ENCODE measurements at regions not wholly inside any gene's neighbourhood (a gene's known extent, or its start where the extent isn't known, plus 50 kb on each side); places are given as distances from the start of the nearest gene placed in this dataset.

- H3K4me3 ChIP-seq (ENCODE audit: low read depth, low read length): no peak overlapping the region
- no peak for DNase-seq (ENCODE audit: low read depth)
- no peak for TF ChIP-seq CTCF (IDR thresholded peaks at IDR 0.05; ENCODE audit: low read depth, low read length, missing control alignments)
- in situ Hi-C loops (cut with HindIII; ENCODE audit: low sequenced_read_pairs): no loop called here
Observed at GRCh38 chr9:2243666-2244555, 228.8 kb downstream of the SMARCA2 start.

GRCh38 chr9:2247340-2247739, 232.2 kb downstream of the SMARCA2 start:
- no peak for DNase-seq (ENCODE audit: low read depth)
- in situ Hi-C loops (cut with HindIII; ENCODE audit: low sequenced_read_pairs): no loop called here
- no peak for TF ChIP-seq CTCF (IDR thresholded peaks at IDR 0.05; ENCODE audit: low read depth, low read length, missing control alignments)
- no peak overlapping the region for H3K4me3 ChIP-seq (ENCODE audit: low read depth, low read length)

GRCh38 chr9:2248768-2249265, 233.7 kb downstream of the SMARCA2 start:
- no peak for DNase-seq (ENCODE audit: low read depth)
- no peak overlapping the region for H3K4me3 ChIP-seq (ENCODE audit: low read depth, low read length)
- in situ Hi-C loops (cut with HindIII; ENCODE audit: low sequenced_read_pairs): no loop called here
- TF ChIP-seq CTCF (IDR thresholded peaks at IDR 0.05; ENCODE audit: low read depth, low read length, missing control alignments): no peak

DNA sequence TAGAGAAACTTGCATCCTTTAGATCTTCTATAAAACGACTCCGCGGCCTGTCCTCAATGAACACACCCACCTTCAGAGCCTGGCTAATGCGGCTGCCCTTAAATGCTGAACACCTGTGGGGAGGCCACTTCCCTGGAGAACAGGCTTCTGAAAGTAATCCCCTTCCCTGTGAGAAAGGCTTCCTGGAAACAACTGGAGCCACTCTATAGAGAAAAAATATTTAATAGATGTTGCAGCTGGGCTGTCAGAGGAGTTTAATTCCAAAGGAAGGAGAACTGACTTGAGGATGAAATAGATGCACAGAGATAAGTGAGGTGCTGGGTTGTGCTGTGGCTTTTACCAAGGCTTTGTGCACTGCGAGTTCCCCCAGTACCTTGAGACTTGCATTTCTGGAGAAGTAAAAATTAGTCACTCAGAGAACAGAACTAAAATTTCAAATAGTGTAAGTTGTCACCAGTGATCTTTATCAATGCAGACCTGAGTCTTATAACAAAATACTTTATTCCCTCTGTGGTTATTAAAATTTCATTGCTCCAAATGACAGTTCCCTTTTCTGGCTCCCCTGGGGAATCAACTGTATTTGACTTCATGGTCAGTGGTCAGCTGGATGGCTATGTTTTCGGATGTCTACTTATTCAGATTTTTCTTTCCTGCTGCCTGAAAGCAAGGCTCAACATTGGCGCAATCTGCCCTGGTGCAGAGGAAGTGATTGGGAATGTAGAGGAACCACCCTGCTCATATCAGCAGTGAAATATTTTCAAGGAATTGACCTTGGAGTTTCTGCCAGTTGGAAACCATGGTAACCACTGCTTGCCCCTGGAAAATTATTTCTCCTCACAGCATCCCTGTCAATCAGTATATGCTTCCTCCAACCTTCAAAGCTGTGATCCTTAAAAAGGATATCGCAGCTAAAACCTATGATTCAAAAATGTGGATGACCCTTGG, 238.8 kb downstream of the SMARCA2 start:
- TF ChIP-seq CTCF (IDR thresholded peaks at IDR 0.05; ENCODE audit: low read depth, low read length, missing control alignments): no peak
- no peak for DNase-seq (ENCODE audit: low read depth)
- in situ Hi-C loops (cut with HindIII; ENCODE audit: low sequenced_read_pairs): no loop called here
- H3K4me3 ChIP-seq (ENCODE audit: low read depth, low read length): no peak overlapping the region

DNA sequence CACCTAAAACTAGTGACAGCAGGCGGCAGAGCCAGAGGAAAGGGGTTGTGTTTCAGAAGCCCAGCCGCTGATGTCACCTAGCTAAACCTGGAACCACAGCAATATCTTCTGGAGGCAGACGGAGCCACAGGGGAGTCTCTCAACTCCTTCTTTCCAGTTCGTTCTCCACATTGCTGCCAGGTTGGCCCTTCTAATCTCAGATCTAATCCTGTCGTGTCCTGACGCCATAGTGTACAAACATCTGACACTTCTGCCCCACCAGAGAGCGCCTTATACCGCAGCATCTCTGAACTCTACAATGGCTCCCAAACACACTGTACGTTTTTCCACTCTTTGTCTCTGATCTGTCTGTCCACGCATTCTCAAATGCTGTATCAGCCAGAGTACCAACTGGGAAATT, 240.0 kb downstream of the SMARCA2 start:
- no peak overlapping the region for H3K4me3 ChIP-seq (ENCODE audit: low read depth, low read length)
- DNase-seq (ENCODE audit: low read depth): no peak
- no peak for TF ChIP-seq CTCF (IDR thresholded peaks at IDR 0.05; ENCODE audit: low read depth, low read length, missing control alignments)
- in situ Hi-C loops (cut with HindIII; ENCODE audit: low sequenced_read_pairs): no loop called here

DNA sequence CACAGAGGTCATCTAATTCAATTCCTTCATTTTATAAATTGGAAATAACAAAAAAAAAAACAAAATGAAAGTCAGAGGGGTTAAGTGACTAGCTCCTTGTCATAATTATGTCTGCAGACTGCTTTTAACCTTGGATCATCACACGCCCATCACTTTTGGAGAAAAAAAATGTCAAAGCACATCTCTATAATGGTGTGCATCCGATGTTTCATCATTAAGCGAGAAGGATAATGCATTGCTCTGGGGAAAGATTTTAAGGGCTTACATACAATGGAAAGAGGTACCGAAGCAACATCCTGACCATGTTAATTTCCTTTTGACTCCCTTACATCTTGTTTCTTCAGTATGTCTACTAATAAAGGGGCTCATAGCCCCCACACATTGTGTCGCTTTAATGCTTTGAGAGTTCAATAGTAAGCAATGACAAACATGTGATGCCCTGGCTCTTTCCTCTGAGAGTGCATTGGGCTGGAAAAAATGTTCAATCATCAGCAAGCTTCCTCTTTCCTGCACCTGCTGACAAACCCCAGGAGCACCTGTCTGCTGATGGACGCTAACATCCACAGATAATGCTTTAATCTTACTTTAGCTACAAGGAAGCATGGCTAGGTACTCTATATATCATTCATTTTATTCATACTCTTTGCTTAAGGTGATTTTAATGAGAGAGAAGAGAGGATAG, 242.2 kb downstream of the SMARCA2 start:
- in situ Hi-C loops (cut with HindIII; ENCODE audit: low sequenced_read_pairs): no loop called here
- DNase-seq (ENCODE audit: low read depth): no peak
- TF ChIP-seq CTCF (IDR thresholded peaks at IDR 0.05; ENCODE audit: low read depth, low read length, missing control alignments): no peak
- H3K4me3 ChIP-seq (ENCODE audit: low read depth, low read length): no peak overlapping the region

Measured in astrocyte of the cerebellum (primary cell).